ENCODE measurements at regions not wholly inside any gene's neighbourhood (a gene's known extent, or its start where the extent isn't known, plus 50 kb on each side); places are given as distances from the start of the nearest gene placed in this dataset.
"Not testable (repeated sequence)": the region's sequence is repeated elsewhere in the genome, so short reads cannot be mapped to it uniquely, and the experiment has no call there.

- peak; percentile 63 to 81 for DNase-seq
Measured at GRCh38 chr13:24618011-24618955, 61.9 kb upstream of the ATP12A start.

GRCh38 chr13:24619282-24619681, 60.9 kb upstream of the ATP12A start:
- DNase-seq: no peak

- not testable (repeated sequence) for DNase-seq
Measured at GRCh38 chr13:24622481-24623148, 57.6 kb upstream of the ATP12A start.

GRCh38 chr13:24623149-24623665, 57.0 kb upstream of the ATP12A start:
- DNase-seq: no peak

GRCh38 chr13:24624363-24624762, 55.8 kb upstream of the ATP12A start:
- no peak for DNase-seq

GRCh38 chr13:24624801-24625231, 55.4 kb upstream of the ATP12A start:
- no peak for DNase-seq

- DNase-seq: peak in 1 of 2 donors; percentile 45
Measured at GRCh38 chr13:24625331-24625731, 54.9 kb upstream of the ATP12A start.

- DNase-seq: peak; percentile 21 to 58
Measured at GRCh38 chr13:24625870-24626849, 54.0 kb upstream of the ATP12A start.

- no peak for DNase-seq
Measured at GRCh38 chr13:24627090-24627714, 53.0 kb upstream of the ATP12A start.

GRCh38 chr13:24627946-24628345, 52.3 kb upstream of the ATP12A start:
- DNase-seq: no peak

GRCh38 chr13:24629320-24629719, 50.9 kb upstream of the ATP12A start:
- no peak for DNase-seq

- no peak for DNase-seq
Measured at GRCh38 chr13:24630121-24630520, 50.1 kb upstream of the ATP12A start.

All from CD4-positive, alpha-beta T cell treated with Interferon alpha-2 for 1 hour (primary cell).